SK-MEL-5 (cell line): ENCODE measurements at regions not wholly inside any gene's neighbourhood (a gene's known extent, or its start where the extent isn't known, plus 50 kb on each side); places are given as distances from the start of the nearest gene placed in this dataset.
A peak's percentile ranks its signal among the peaks of the same experiment; 100 is the strongest.

Experiments
- DNase-seq: peaks from one replicate; pipeline ENCODE4 v3.0.0-alpha.2; 2016; ENCODE audit warnings: low read depth, low spot score
- in situ Hi-C: cut with HindIII; loops from 2 replicates; pipeline ENCODE4 v1.10.0; 2016; ENCODE audit warnings: low sequenced_read_pairs, high pct_unique_total_duplicates, low pct_unique_long_range_greater_than_20kb

DNA sequence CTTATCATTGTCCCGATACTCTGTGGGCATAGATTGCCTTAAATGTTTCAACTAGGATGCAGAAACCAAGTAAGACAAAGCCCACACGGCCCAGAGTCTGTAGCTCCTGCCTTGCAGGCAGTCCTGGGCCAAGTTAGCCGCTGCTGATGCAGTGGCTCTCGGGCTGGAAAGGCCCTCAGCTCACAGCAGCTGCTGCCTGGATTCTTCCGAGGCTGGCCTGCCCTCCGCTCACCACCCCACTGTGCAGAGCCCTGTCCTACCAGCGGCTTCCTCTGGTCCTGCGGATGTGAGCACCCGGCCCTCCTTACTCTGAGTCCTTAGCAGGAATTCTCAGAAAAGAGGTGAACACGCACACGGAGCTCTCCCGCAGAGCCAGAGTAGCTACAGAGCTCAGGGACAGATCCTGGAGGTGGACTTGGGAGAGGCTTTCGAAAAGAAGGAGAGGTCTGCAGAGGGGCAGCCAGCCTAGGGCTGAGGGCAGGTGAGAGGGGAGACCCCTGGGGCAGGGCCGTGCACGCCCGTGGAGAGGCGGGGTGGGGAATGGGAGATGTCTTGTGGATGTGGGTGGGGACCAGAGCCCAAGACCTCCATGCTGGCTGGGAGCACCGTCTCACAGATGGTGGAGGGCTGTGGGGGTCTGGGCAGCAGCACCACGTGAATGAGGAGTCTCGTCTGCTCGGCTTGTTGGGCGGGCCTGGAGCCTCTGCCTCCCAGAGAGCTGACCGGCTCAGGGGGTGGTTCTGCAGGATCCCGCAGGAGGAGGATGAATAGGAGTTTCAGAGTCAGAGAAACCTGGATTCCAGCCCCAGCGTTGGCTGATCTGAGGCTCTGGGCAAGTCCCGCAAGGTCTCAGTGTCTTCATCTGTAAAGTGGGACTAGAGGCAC is 117.4 kb upstream of the B3GAT1 start:
- DNase-seq, result no peak
- in situ Hi-C loops, result no loop called here

DNA sequence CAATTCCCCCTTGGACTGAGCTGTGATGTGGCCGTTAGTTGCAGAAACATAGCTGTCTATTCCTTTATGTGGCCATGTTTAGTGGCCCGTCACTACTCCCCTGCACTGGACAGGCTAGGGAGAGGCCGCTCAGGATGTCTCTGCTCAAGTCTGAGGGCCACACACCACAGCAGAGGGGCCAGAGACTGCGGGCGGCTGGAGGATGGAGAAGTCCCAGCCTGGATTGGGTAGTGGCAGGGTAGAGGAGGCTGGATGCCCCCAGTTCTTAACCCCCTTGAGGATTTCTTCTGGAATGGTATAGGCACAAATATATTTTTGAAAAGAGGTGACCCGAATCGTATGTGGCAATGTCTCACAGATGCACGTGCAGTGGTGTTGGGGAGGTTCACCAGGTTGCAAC is 116.4 kb upstream of the B3GAT1 start:
- DNase-seq, result no peak
- in situ Hi-C loops, result no loop called here

DNA sequence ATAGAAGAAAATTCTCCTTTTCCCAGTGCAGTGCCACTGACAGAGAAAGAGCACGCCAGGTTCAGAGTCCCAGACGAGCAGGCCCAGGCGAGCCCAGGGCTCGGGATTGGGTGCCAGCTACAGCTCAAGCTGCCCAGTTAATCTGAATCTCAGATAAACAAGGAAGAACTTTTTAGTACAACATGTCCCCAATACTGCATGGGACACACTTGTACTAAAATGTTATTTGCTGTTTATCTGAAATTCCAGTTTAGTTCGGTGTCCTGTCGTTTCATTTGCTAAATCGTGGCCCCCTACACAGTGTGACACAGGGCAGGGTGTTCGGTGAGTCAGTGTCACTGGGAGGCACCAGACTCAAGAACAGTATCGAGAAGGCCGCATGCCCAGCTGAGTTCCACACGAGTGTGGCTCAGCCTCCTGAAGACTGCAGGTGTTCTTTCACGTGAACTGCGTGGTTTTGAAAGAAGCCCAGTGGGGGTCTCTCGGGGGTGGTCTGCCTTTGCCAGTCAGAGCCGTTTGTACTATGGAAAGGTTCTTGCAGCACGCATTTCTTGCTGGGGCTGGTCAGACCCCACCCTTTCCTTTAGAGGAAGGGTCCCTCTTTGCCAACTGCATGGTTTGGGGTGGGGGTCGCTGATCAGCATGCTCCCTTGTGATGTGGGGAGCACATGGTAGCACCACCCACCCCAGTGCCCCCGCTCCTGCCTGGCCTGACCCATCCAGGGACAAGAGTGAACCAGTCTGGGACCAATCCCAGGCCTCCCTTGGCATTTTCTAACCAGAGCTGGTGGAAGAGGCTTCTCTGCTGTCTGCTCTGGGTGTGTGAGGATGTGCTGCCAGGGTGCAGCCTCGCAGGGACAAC is 115.6 kb upstream of the B3GAT1 start:
- DNase-seq, result no peak
- in situ Hi-C loops, result no loop called here

DNA sequence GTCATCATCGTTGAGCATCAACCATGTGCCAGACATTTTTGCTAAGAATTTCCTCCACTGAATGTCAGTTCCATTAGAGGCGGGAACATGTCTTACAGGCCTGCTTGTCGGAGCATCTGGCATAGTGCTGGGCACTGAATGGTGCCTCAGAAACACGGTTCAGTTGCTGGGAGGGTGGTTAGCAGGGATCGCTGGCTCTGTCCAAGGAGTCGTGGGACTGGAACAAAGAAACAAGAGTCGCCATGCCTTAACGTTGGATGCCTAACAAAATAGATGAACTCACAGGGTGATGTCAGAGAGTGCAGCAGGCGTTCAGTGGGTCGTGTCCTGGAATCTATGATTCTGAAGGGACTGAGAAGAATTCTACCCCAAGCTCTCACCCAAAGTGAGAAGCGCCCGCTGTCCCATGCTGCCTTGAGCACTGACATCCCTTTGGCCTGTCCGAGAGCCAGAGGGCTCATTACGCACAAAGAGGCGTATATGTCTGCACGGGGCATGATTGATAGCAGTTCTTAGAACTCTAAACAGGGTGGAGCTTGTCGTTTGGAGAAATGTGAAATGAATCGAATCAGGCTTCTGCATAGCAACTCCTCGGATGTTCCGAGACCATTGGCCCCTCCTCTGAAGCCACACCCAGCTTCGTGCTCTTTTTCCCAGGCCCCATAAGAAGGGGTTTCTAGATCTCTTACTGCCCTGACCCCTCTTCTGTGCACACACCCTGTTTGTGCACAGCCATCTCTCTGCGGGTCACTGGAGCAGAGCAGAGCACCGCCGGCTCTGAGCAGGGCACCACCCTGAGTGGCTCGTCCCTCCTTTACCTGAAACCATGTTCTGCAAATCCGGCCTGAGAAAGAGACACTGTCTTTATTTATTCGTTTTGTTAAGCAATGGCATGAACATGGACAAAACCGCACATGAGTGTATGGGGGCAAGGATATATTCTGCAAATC is 113.1 kb upstream of the B3GAT1 start:
- DNase-seq, result no peak
- in situ Hi-C loops, result no loop called here

DNA sequence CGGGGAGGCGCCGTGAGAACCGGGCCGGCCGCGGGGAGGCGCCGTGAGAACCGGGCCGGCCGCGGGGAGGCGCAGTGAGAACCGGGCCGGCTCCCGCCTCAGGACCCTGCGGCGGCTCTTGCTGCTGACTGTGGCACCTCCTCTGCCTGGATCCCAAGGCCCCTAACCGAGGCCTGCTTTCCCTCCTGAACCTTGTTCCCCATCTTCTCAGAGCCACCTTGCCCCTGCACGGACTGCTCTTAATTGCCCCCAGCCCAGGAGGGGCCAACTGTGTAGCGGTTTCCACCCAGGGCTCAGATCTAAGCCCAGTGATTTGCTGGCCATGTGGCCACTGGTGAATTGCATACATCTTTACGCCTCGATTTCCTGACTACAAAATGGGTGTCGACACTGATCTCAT is 112.2 kb upstream of the B3GAT1 start:
- in situ Hi-C loops, result no loop called here
- DNase-seq, result no peak

DNA sequence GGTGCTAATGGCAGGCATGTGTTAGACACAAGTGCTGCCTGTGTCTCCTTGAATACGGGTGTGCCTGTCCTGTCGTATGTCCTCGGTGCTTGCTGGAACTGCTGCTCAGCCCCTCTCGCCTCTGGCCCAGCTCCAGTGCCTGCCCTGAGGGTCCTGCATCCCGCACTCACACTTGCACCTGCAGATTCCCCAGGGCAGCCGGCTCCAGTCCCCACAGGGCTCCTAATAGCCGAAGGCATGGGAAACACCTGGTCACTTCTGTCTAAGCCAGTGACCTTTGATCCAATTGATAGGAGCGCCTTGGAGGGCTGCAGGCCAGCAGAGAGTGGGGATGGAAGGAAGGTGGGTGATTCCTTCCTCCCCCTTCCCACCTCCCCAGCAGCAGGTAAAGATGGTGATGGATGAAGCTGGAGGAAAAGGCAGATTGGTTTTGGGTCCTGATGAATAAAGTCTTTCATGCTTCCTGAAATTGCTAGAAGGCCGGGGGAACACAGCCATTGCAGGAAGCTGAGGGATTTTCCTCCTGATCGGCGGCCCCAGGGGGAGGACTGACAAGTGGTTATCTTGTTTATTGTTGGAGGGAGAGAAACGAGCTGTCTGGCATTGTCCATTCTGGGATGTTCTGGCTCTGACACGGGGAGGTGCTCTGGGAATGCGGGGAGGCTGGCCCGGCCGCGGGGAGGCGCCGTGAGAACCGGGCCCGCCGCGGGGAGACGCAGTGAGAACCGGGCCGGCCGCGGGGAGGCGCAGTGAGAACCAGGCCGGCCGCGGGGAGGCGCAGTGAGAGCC is 110.9 kb upstream of the B3GAT1 start:
- in situ Hi-C loops, result no loop called here
- peak; percentile 8 for DNase-seq

DNA sequence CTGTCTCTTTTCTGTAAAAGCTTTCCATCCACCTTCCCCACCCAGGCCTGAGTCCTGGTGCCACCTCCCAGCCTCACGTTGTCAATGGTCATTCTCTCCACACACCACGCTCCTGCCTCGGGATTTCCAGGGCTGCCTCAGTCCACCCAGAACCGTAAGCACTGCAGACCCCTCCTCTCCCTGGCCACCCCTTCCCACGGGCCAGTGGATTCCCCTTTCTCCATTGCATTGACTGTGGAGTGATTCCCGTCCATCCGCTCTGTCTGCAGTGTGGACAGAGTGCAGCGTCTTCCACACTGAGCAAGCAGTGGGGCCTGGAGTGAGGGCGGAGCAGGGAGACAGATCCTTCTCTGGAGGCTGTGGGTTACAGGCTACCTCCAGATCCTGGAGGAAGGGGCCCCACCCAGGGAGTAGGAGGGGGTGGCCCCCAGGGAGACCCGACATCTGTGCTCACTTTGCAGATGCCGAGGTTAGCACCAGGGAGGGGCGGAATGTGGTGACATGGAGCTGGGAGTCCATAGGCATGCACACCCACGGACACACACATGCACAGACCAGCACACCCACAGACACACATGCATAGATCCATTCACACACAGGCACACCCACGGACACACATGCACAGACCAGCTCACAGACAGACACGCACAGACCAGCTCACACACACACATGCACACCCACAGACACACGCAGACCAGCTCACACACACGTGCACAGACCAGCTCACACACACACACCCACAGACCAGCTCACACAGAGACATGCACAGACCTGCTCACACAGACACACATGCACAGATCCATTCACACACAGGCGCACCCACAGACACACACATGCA is 109.6 kb upstream of the B3GAT1 start:
- in situ Hi-C loops, result no loop called here

DNA sequence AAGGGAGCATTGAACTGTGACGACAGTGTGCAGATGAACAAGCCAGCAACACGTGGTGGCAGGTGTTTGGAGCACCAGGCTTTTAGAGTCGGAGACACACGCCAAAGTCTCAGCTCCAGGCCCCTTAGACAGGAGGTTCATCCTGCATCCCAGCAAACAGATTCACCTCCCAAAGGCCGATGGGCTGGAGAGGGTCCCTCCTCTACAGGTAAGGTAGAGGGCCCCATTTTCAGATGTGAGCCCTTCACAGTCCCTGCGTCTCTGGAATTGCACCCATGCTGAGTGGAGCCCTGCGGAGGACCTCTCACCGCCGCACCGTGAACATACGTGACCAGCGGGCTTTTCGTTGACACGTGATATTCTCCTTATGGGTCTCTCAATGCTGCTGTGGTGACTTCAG is 109.0 kb upstream of the B3GAT1 start:
- in situ Hi-C loops, result no loop called here

More for the DNA sequence above, 109.6 kb upstream of the B3GAT1 start:
- no peak for DNase-seq

DNA sequence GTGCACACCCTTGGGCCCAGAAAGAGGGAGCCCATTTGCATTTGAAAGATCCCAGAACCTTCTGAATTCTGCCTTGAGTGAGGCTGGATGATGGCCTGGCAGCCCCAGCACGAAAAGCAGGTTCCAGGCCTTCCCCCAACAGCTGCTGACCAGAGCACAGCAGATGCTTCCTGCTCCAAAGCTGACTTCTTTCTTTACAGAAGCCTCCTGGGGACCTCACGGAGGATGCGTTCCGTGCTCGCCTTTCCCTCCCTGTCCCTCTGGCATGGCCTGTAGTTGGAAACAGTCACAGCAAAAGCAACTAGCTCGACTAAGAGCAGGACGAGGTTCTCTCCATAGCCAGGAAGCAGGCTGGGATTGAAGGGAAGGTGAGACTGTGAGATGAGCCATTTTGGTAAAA is 107.7 kb upstream of the B3GAT1 start:
- in situ Hi-C loops, result no loop called here
- DNase-seq, result no peak

More for the DNA sequence above, 109.0 kb upstream of the B3GAT1 start:
- DNase-seq, result no peak

DNA sequence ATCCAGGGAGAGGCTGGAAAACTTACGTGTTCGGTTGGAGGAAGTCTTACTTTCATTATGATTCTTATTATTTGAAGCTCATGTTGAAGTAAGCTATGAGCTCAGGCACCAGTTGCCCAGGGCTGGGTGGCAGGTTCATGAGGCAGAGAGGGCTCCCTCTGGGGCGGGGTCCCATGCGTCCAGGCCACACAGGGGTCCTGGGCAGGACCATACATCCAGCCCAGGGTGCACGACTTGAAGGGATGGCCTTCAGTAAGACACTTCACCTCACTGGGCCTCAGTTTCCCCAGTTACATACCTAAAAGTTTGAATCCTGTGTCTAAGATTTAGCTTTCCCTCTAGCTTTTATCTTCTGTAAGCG is 107.3 kb upstream of the B3GAT1 start:
- no peak for DNase-seq
- in situ Hi-C loops, result no loop called here

DNA sequence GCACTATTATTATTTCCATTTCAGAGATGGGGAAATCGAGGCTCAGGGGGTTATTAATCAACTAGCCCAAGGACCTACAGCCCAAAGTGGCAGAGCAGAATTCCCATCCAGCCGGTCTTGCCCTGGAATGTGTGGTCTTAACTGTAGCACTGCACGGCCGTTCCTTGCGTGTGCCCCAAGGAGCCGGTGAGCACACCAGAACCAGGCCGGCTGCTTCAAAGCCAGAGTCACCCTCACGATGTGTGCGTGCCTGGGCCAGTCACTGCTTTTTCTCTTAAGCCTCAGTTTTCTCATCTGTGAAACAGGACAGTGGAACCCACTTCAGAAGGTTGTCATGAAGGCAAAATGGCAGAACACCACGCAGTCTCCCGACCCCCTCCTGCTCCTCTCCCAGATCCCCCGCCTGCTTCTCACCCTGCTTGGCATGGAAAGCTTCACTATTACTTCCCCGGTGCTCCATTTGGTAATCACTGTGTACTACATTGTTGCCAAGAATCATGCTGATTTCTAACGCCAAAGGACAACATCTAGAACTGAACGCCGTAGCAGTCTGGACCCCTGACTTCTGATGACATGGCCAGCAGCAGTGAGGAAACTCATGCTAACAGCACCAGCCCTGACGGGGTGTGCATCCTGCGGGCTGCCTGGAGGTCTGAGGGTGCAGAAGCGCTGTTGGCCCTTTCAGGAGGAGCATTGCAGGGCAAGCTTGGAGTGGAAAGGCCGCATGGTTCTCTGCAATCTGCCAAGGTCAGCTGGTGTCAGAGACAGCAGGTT is 106.8 kb upstream of the B3GAT1 start:
- no peak for DNase-seq
- in situ Hi-C loops, result no loop called here

DNA sequence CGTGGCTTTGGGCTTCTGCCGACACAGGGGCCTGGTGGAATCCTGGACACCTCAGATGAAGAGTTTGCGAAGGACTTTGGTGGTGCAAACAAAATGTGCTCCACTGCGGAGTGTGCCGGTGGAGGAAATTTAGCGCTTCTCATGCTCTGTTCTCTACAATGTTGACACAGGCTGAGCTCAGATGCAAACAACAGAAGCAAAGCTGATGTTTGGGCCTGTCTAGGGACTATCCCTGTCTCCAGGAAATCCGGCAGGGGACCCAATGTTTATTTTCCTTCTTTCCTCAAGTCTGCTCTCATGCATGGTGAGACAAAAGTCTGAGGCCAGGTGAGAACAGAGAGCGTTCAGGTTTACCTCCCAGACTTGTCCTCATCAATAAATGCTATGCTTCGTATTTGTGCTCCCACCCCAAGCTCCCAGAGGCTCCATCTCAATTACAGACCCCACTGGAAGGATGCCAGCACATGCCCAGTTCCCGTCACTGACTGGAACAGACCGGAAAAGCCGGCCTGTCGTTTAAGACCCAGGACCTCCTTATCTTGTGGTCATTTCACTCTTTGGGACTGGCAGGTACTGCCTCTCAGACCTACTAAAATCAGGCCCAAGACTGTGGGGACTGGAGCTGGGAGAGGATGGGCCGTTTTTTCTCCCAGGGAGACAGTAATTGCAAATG is 105.7 kb upstream of the B3GAT1 start:
- in situ Hi-C loops, result no loop called here
- DNase-seq, result no peak

DNA sequence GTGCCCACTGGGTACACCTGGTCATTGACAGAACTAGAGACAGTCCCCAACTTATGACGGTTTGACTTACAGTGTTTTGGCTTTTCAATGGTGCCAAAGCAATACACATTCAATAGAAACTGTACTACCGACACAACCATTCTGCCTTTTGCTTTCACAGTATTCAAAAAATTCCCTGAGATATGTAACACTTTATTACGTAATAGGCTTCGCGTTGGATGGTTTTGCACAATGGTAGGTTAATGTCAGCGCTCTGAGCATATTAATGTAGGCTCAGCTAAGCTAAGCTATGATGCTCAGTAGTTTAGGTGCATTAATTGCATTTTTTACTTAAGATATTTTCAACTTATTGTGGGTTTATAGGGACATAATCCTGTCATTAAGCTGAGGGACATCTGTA is 105.1 kb upstream of the B3GAT1 start:
- in situ Hi-C loops, result no loop called here

DNA sequence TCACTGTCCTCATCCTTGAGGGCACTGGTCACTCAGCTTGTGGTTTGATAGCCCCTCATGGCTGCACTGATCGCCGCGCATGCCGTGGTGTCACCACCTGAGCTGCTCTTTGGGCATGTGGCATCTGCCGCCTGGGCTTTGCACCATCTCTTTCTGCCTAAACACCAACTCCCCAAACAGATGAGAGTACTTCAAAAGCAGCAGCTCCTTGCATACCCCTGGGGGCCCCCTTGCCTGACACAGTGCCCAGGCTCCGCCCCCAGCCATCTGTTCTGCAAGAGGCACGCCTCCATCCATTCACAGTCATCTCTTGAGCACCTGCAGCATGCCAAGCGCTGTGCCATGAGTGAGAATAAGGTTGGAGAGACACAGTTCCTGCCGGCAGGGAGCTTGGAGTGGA is 104.5 kb upstream of the B3GAT1 start:
- no peak for DNase-seq
- in situ Hi-C loops, result no loop called here

More for the DNA sequence above, 105.1 kb upstream of the B3GAT1 start:
- DNase-seq, result no peak
